K562 (cell line): ENCODE measurements at regions not wholly inside any gene's neighbourhood (a gene's known extent, or its start where the extent isn't known, plus 50 kb on each side); places are given as distances from the start of the nearest gene placed in this dataset.

Source experiments
- ATAC-seq: fragments of 200-7000 bp; cut with Tn5 transposase; 3 replicates; pipeline ENCODE4 v1.9.1; 2020; ENCODE audit warnings: moderate library complexity
- BruUV-seq: library from RNA; stranded (reverse); fragments of 400-500 nt; replicated peaks from 2 replicates; lab custom pipeline; 2021; lab: Mats Ljungman, UMichigan
- CTCF ChIA-PET: fragments of 300-600 bp; formaldehyde crosslinking; extraction: SDS; loops from one replicate; lab custom pipeline; 2021; ENCODE audit warnings: low intra/inter-chr PET ratio; lab: Yijun Ruan, JAX
- POLR2A ChIA-PET: fragments of 300-600, 350-650 bp; sonication (Branson Sonifier 250); formaldehyde crosslinking; extraction: SDS; loops from one replicate; lab custom pipeline; 2021; ENCODE audit warnings: antibody characterized with exemption, inconsistent platforms; lab: Yijun Ruan, JAX
- DNase-seq, 4 experiments: peaks; one replicate each; pipeline versions ENCODE4 v3.0.0 to v3.0.0-alpha.2; 2011 to 2018; ENCODE audit warnings: low spot score in 3 of 4, mixed read lengths in 3 of 4; ENCODE audit errors: extremely low read depth in 1 of 4
- FAIRE-seq: peaks from 2 replicates; lab custom pipeline; 2011; peaks lifted over from hg19 to GRCh38; lab: Jason Lieb, UNC
- H2AFZ ChIP-seq: 2 replicates; pipeline ENCODE4 v1.6.0; 2011; ENCODE audit warnings: low read depth, low read length, control low read depth, inconsistent platforms
- H3K27ac ChIP-seq: fragments of 200-600 bp; 3 replicates; pipeline ENCODE4 v1.8.0; 2011; ENCODE audit warnings: low read depth, mild to moderate bottlenecking, control low read depth, inconsistent platforms, low read length, moderate library complexity, mixed read lengths; ENCODE audit errors: extremely low read depth
- H3K27me3 ChIP-seq, 2 experiments: fragments of 300-600 bp in 1 of 2; 2 replicates in 1 of 2; 3 replicates in 1 of 2; pipeline versions ENCODE4 v1.6.0 to v1.8.0; 2011; ENCODE audit warnings: inconsistent platforms in 2 of 2, low read length in 2 of 2, mild to moderate bottlenecking in 1 of 2, mixed read lengths in 1 of 2, moderate library complexity in 1 of 2; ENCODE audit not compliant: control insufficient read depth in 2 of 2, insufficient read depth in 2 of 2
- H3K36me3 ChIP-seq: fragments of 300-600 bp; 3 replicates; pipeline ENCODE4 v1.8.0; 2011; ENCODE audit warnings: mild to moderate bottlenecking, low read length, inconsistent platforms; ENCODE audit not compliant: control insufficient read depth, insufficient read depth
- H3K4me1 ChIP-seq, 2 experiments: fragments of 200-600 bp in 1 of 2; replicated peaks in 1 of 2; 2 replicates in 1 of 2; 3 replicates in 1 of 2; pipeline versions ENCODE4 v1.5.1 to v1.8.0; 2011; ENCODE audit warnings: inconsistent platforms in 2 of 2, low read length in 2 of 2, mild to moderate bottlenecking in 1 of 2, mixed read lengths in 1 of 2, moderate library complexity in 1 of 2; ENCODE audit not compliant: control insufficient read depth in 2 of 2, insufficient read depth in 2 of 2
- H3K4me2 ChIP-seq: 2 replicates; pipeline ENCODE4 v1.6.1; 2011; ENCODE audit warnings: low read length, control low read depth, inconsistent platforms, mixed read lengths; ENCODE audit not compliant: insufficient read depth
- H3K4me3 ChIP-seq: fragments of 200-600 bp; sonication (generic), shearing (Covaris generic); 2 replicates; pipeline ENCODE4 v1.5.1; 2016; ENCODE audit warnings: control low read depth, inconsistent platforms
- H3K79me2 ChIP-seq: fragments of 200-600 bp; 3 replicates; pipeline ENCODE4 v1.8.0; 2011; ENCODE audit warnings: low read length, inconsistent platforms; ENCODE audit not compliant: control insufficient read depth, insufficient read depth
- H3K9ac ChIP-seq, 2 experiments: 2 replicates each; pipeline versions ENCODE4 v1.6.0 to v1.6.1; 2011; ENCODE audit warnings: low read depth in 2 of 2, low read length in 2 of 2, control low read depth in 1 of 2, inconsistent platforms in 1 of 2, mild to moderate bottlenecking in 1 of 2, mixed read lengths in 1 of 2; ENCODE audit not compliant: insufficient read depth in 1 of 2
- H3K9me1 ChIP-seq: one replicate; pipeline ENCODE4 v1.6.0; 2011; ENCODE audit warnings: inconsistent platforms, mild to moderate bottlenecking, low read length, moderate library complexity; ENCODE audit not compliant: control insufficient read depth, insufficient read depth
- H3K9me3 ChIP-seq: replicated peaks from 2 replicates; pipeline ENCODE4 v1.5.1; 2011; ENCODE audit warnings: low read depth, low read length, inconsistent platforms; ENCODE audit not compliant: control insufficient read depth, insufficient read depth
- H4K20me1 ChIP-seq: replicated peaks from 2 replicates; pipeline ENCODE4 v1.6.1; 2011; ENCODE audit warnings: low read length, inconsistent platforms, mixed read lengths; ENCODE audit not compliant: control insufficient read depth, insufficient read depth
- ARID2 ChIP-seq: fragments of 450-650 bp; IDR thresholded peaks from 2 replicates; pipeline ENCODE4 v1.6.1; 2017; ENCODE audit warnings: antibody characterized with exemption, mild to moderate bottlenecking
- CEBPB ChIP-seq: fragments of 450-650 bp; IDR thresholded peaks from 2 replicates; pipeline ENCODE4 v1.6.1; 2016; ENCODE audit warnings: missing genetic modification characterization, missing compliant biosample characterization
- DDX20 ChIP-seq: fragments of 450-650 bp; IDR thresholded peaks from 2 replicates; pipeline ENCODE4 v1.6.1; 2016; ENCODE audit warnings: missing genetic modification characterization, low read depth, mild to moderate bottlenecking, missing compliant biosample characterization, moderate library complexity
- NFATC3 ChIP-seq: fragments of 450-650 bp; IDR thresholded peaks from 2 replicates; pipeline ENCODE4 v1.6.1; 2017; ENCODE audit warnings: mild to moderate bottlenecking
- NR3C1 ChIP-seq: sonication (generic); formaldehyde crosslinking; IDR thresholded peaks from 2 replicates; pipeline ENCODE4 v1.8.1; 2022; ENCODE audit warnings: missing genetic modification reagents
- POU5F1 ChIP-seq: fragments of 150-350 bp; IDR thresholded peaks from 2 replicates; pipeline ENCODE4 v1.6.1; 2014; ENCODE audit warnings: borderline replicate concordance, low read length, low read depth, mild to moderate bottlenecking; ENCODE audit not compliant: partially characterized antibody
- RFX7 ChIP-seq: fragments of 250-450 bp; sonication (Bioruptor Pico); IDR thresholded peaks from 2 replicates; pipeline ENCODE4 v1.5.1; 2021; ENCODE audit warnings: mild to moderate bottlenecking
- SRSF9 ChIP-seq: fragments of 200-400 bp; formaldehyde crosslinking; IDR thresholded peaks from 2 replicates; pipeline ENCODE4 v1.6.1; 2017; ENCODE audit warnings: low read depth, low read length, borderline replicate concordance
- U2AF2 ChIP-seq: fragments of 200-400 bp; formaldehyde crosslinking; optimal IDR thresholded peaks from 2 replicates; pipeline ENCODE3; 2017; ENCODE audit warnings: low read depth, mild to moderate bottlenecking, low read length
- ZKSCAN8 ChIP-seq: fragments of 200-800 bp; sonication (Bioruptor generic); IDR thresholded peaks from 2 replicates; pipeline ENCODE4 v1.6.1; 2016; ENCODE audit warnings: missing genetic modification characterization, missing compliant biosample characterization
- ZNF77 ChIP-seq: fragments of 250-450 bp; sonication (Bioruptor Pico); IDR thresholded peaks from 2 replicates; pipeline ENCODE4 v1.5.0; 2020
- WGBS: fragments of 100-300 bp; shearing (Covaris generic); methylation state at CpG from one replicate; pipeline ENCODE4 v1.1.6; 2016; ENCODE audit warnings: low coverage, mixed read lengths; ENCODE audit not compliant: insufficient coverage; ENCODE audit errors: missing lambda C conversion rate; 5-methylcytosine and 5-hydroxymethylcytosine counted together
- in situ Hi-C: fragments of 300-500 bp; cut with MboI; formaldehyde crosslinking; loops from 4 replicates; pipeline ENCODE4 v1.15.0; 2018; ENCODE audit warnings: inconsistent platforms, mixed read lengths
- intact Hi-C: fragments of 100-400 bp; cut with micrococcal nuclease; formaldehyde crosslinking; loops from 2 replicates; pipeline ENCODE4 v1.14.2; 2022
- TF ChIP-seq, protein P1 (sequence below): fragments of 250-450 bp; sonication (Bioruptor Pico); IDR thresholded peaks from 2 replicates; pipeline ENCODE4 v1.5.0; 2020; ENCODE audit warnings: mild to moderate bottlenecking
- TF ChIP-seq, protein P2 (sequence below): sonication (generic); formaldehyde crosslinking; IDR thresholded peaks from 2 replicates; pipeline ENCODE4 v1.8.1; 2023; ENCODE audit warnings: mild to moderate bottlenecking, missing genetic modification reagents
- TF ChIP-seq, protein P3 (sequence below): fragments of 250-450 bp; sonication (Bioruptor Pico); IDR thresholded peaks from 2 replicates; pipeline ENCODE4 v1.5.0; 2021; ENCODE audit warnings: mild to moderate bottlenecking, moderate library complexity

DNA sequence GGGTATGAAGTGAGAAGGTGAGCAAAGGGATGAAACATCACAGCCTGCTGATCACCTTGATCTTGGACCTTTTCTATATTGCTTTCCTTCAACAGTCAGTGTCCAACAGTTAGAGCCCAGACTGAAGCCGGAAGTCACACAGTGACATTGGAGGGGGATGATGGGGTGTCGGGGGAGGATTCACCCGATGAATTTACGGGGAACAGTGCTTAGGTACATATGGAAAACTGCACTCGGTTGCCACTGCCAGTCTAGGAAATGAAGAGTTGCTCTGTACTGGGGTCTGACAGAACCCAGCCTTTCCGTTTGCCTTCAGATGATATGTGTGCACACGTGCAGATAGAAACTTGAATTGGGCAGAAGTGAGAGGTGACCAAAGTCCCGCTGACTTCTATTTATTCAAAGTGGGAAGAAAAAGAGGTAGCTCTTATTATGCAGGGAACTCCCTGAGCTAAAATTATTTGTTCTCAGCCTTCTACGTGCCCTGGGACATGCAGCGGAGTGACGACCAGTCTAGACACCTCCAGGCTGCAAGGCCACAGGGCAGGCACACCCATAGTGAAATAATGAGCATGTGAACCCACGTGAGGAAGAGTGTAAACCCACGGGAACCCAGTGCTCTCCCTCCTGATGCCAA, 107.2 kb upstream of the INHBA start (continued):
- TF ChIP-seq CEBPB (no peak), SRSF9 (no peak), NR3C1 (CRISPR knock-in tag) (no peak), U2AF2 (no peak), ZKSCAN8 (CRISPR knock-in tag) (no peak)
- TF ChIP-seq, protein P1, sequence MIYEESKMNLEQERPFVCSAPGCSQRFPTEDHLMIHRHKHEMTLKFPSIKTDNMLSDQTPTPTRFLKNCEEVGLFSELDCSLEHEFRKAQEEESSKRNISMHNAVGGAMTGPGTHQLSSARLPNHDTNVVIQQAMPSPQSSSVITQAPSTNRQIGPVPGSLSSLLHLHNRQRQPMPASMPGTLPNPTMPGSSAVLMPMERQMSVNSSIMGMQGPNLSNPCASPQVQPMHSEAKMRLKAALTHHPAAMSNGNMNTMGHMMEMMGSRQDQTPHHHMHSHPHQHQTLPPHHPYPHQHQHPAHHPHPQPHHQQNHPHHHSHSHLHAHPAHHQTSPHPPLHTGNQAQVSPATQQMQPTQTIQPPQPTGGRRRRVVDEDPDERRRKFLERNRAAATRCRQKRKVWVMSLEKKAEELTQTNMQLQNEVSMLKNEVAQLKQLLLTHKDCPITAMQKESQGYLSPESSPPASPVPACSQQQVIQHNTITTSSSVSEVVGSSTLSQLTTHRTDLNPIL (CRISPR knock-in tag), result no peak

DNA sequence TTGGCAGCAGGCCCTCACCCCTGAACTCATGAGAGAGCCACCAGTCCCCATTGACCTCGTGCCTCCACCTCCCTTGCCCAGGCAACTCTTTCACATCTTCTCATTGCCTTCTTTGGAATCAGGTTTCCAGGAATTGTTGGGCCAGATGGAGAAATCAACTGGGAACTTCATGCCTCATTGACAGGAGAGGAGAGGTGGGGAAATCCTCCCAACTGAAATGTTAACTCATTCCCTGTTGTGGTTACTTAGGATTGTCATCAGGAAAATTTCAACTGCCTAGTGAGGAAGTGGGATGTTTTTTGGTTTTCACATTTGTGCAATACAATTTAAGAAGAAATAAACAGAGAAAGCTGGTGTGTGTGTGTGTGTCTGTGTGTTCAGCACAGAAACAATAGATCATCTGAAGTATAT, 106.6 kb upstream of the INHBA start:
- Histone ChIP-seq H3K4me3 (no peak overlapping the region), H3K79me2 (no peaks in the 10 kb centered on the region), H3K9ac (no peak overlapping the region), H3K36me3 (no peaks in the 10 kb centered on the region), H3K4me1 (no peaks in the 10 kb centered on the region), H3K9me1 (no peaks in the 10 kb centered on the region), H3K4me2 (no peak overlapping the region)
- POLR2A ChIA-PET, result no interaction called here
- BruUV-seq, result no TSS peak
- DNase-seq, result no peak
- TF ChIP-seq, protein P2, sequence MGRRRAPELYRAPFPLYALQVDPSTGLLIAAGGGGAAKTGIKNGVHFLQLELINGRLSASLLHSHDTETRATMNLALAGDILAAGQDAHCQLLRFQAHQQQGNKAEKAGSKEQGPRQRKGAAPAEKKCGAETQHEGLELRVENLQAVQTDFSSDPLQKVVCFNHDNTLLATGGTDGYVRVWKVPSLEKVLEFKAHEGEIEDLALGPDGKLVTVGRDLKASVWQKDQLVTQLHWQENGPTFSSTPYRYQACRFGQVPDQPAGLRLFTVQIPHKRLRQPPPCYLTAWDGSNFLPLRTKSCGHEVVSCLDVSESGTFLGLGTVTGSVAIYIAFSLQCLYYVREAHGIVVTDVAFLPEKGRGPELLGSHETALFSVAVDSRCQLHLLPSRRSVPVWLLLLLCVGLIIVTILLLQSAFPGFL, result no peak
- TF ChIP-seq, protein P3, sequence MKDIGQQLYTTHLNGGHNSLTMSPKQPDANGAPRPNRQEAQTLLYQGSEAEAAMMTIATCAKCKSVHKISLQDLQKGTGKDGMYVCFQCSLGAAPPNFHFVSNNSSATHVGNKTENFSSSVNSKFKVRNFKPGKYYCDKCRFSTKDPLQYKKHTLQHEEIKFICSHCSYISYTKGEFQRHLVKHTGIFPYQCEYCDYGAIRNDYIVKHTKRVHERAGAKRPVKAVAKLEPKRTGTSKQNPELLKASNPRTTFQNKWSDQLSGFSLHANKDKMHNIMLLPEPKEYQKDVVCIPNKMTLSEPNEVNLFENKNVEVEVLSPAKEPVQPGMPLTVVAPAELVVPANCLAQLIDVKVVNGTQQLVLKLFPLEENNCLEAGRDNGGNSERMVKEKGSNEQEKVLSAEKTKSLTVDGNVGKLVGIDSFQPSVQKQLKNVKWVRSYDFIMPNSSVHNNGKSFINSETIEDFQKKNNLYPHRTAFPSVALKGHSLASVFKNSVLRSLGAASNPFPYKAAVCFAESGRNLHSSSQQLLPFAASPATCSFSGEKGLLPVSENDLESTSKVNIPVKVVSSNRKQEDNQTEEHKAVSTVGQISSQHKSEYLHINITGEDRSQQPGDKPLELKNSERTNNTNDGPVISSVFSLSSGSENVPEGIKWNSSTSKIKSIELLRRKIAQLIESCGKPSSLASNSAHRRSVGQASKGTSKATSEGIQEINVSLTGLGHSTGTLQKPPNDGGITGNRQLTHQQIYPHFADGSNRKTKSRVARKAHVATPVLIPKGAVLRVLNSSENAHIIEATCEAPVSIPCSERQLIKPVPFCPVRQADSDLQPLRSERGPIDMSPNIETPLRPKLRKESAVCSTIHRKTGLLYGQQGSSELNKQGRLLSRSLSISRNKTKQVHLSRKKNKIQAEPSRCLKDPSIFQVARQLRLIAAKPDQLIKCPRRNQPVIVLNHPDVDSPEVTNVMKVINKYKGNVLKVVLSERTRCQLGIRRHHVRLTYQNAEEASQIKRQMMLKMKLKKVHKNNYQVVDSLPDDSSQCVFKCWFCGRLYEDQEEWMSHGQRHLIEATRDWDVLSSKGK (CRISPR knock-in tag), result no peak
- TF ChIP-seq ARID2 (no peak), POU5F1 (no peak), ZNF77 (no peak), NFATC3 (no peak), DDX20 (no peak), RFX7 (CRISPR knock-in tag) (no peak)
- TF ChIP-seq, all 486 proteins: peak for 0
- no peaks in the 10 kb centered on the region for H4K20me1 ChIP-seq
- in situ Hi-C loops (no loop called here), intact Hi-C loops (no loop called here)
- H2AFZ ChIP-seq, result no peak overlapping the region
- FAIRE-seq, result no peak
- no peaks in the 10 kb centered on the region for H3K27me3 ChIP-seq
- WGBS, result 0% methylated on average over 1 of the region's 1 CpG
- no peak for ATAC-seq
- no peaks in the 10 kb centered on the region for H3K9me3 ChIP-seq
- H3K27ac ChIP-seq, result no peak overlapping the region
- CTCF ChIA-PET, result no interaction called here
